IPS-NIHi7 (cell line): ENCODE measurements at regions not wholly inside any gene's neighbourhood (a gene's known extent, or its start where the extent isn't known, plus 50 kb on each side); places are given as distances from the start of the nearest gene placed in this dataset.
"Not testable (repeated sequence)": the region's sequence is repeated elsewhere in the genome, so short reads cannot be mapped to it uniquely, and the experiment has no call there.

Source experiments
- DNase-seq: peaks from one replicate; pipeline ENCODE4 v3.0.0; 2012; ENCODE audit warnings: mixed read lengths; ENCODE audit errors: extremely low spot score

DNA sequence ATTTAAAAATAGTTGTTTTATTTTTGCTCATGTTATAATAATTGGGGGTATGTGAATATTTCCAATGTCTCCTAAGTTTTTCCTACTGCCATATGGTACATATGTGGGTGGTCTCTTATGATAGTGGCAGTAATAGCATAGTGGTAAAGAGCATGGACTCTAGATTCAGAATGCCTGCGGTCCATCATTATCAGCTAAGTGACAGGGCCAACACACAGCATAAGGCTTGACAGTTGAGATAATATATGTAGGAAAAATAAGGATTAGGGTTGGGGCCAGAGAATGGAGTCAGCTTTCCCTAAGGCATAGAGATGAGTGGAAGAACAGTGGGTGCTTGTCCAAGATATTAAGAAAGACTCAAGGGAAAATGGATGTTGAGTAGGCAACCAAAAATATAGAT is 2707.5 kb downstream of the PCDH7 start:
- no peak for DNase-seq

- DNase-seq, result no peak
Measured at GRCh38 chr4:33429971-33430370, 2709.8 kb downstream of the PCDH7 start.

- DNase-seq, result no peak
Measured at GRCh38 chr4:33437406-33437805, 2717.2 kb downstream of the PCDH7 start.

DNA sequence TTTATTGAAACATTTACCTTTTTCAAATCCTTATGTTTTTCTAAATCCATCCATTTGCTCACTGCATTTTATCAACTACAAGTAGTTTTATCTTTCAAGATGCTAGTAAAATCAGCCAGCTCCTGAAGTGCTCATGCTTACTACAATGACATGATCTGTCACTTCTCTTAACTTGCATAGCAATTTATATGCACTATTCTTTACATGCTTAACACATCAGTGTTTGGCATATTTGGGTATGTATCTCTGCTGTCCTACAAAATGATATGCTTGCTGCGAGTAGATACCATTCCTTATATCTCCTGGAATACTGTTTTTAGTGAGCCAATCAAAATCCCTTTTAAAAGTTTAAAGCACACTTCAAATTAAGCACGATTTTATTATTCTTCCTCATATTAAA is 2726.8 kb downstream of the PCDH7 start:
- no peak for DNase-seq

GRCh38 chr4:33448948-33449347 is 2728.8 kb downstream of the PCDH7 start:
- DNase-seq, result no peak

DNA sequence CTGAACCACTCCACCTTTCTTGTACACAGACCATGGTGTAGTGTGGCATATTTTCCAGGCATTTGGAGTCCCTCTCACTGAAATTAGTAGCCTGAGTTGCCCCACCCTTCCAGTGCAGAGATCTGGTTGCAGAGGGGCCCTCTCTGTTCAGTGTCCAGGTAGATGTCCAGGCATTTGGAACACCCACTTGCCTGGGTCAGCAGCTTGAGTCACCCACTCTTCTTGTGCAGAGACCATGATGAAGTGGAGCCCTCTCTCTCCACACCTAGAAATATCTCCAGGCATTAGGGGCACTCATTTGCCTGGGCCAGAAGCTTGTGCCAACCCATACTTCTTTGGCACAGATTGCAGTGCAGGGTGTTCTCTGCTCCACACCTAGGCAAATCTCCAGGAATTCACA is 2733.3 kb downstream of the PCDH7 start:
- DNase-seq, result no peak

- no peak for DNase-seq
Measured at GRCh38 chr4:33453916-33454315, 2733.7 kb downstream of the PCDH7 start.

DNA sequence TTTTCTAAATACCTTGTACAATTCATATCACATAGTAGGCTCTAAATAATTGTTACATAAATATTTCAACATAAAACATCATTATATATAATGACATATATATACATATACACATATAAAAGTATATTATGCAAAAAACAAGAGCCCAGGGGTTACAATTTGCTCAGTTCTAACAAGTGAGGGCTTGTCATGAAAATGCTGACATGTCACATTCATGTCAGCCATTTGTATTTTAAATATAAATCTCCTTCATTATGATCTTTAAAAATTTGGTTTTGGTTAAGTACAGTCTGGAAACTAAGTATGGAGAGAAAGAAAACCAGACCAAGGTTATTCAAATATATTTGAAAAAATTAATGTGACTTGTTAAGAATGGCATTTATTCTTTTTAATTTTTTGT is 2745.4 kb downstream of the PCDH7 start:
- no peak for DNase-seq

GRCh38 chr4:33467291-33467690 is 2747.1 kb downstream of the PCDH7 start:
- peak; percentile 12 for DNase-seq

GRCh38 chr4:33470805-33471204 is 2750.6 kb downstream of the PCDH7 start:
- DNase-seq, result no peak

DNA sequence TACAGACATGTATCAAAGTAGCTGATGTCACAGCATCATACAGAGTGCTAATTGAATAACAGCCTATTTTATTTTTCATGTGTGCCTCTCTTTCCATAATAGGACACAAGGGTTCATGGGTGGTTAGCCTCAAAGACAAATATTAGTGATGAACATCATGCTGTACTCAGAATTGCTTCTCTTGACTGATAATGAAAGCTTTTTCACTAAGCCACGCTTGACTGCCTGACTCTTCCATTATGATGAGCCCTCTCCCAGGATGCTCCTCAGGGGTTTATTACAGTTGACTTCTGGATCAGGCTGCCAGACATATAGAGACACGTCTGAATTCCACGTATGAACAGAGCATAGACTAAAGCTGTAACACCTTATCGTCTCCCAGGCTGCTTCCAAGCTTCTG is 2757.5 kb downstream of the PCDH7 start:
- no peak for DNase-seq

GRCh38 chr4:33482773-33483172 is 2761.5 kb downstream of the ARAP2 start:
- no peak for DNase-seq

GRCh38 chr4:33485111-33485510 is 2759.2 kb downstream of the ARAP2 start:
- no peak for DNase-seq

DNA sequence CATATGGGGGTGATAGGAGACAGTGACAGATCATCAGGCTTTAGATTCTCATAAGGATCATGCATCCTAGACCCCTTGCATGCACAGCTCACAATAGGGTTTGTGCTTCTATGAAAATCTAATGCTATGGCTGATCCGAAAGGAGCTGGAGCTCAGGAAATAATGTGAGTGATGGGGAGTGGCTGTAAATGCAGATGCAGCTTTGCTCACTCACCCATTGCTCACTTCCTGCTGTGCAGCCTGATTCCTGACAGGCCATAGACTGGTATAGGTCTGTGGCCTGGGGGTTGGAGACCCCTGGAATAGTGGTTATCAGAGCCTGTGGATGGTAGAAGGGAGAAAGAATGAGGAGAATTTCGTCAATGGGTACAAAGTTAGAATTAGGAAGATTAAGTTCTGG is 2751.1 kb downstream of the ARAP2 start:
- no peak for DNase-seq

GRCh38 chr4:33494150-33494549 is 2750.2 kb downstream of the ARAP2 start:
- DNase-seq, result no peak

- not testable (repeated sequence) for DNase-seq
Measured at GRCh38 chr4:33501587-33501986, 2742.7 kb downstream of the ARAP2 start.

- DNase-seq, result no peak
Measured at GRCh38 chr4:33512397-33512796, 2731.9 kb downstream of the ARAP2 start.

DNA sequence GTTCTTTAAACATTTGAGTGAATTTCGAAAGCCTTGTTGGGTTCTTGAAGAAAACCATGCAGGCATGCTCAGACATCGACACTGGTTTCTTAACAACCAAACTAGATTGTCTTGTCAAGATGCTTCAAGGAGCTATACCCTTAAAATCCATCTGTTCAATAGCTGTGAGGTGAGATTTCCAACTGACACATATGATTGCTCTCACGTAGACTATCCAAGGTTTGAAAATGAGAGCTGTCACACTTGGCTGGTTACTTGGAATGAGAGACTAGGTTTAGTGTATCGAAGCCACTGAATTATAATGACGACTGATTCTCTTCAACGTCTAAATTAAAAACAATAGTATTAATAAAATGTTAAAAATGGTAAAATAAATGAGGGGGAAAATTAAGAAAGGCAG is 2725.5 kb downstream of the ARAP2 start:
- no peak for DNase-seq

DNA sequence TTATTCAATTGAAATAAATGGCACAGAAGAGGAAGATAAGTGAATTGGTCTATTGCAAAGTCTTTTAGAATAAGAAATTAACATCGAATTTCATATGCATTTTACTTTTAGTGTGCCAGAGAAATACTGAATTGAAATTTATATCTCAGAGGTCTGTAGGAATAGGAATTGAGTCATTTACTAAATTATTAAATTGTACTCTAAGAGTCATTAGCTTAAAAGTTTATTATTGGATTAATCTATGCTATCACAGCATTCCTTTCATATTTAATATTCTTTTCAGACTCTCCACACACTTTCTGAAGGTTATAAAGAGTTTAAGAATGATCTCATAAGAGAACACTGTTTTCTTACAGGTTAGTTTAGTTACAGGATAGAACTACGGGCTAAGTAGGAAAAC is 2711.5 kb downstream of the ARAP2 start:
- no peak for DNase-seq

- DNase-seq, result no peak
Measured at GRCh38 chr4:33536898-33537297, 2707.4 kb downstream of the ARAP2 start.

GRCh38 chr4:33537527-33537926 is 2706.8 kb downstream of the ARAP2 start:
- no peak for DNase-seq

DNA sequence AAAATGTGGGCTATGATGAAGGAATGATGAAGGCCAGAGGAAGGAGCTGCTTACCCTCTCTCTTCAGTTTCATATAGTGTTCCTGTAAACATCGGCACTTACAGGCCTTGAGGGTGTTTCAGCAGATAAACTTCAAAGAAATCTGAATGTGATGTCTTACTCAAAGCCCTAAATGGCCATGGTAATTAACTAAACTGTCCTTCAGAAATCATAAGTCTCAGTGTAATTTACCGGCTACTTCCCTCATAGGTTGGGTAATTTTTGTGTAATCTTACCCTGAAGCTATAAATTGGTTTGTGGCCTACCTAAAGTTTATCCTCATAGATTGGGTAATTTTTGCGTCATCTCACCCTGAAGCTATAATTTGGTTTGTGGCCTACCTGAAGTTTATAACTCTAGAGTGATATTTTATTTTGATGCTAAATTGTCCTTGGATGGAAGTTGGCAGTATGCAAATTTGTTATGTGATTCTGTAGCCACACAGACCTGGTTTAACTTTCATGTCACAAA is 2700.3 kb downstream of the ARAP2 start:
- no peak for DNase-seq

DNA sequence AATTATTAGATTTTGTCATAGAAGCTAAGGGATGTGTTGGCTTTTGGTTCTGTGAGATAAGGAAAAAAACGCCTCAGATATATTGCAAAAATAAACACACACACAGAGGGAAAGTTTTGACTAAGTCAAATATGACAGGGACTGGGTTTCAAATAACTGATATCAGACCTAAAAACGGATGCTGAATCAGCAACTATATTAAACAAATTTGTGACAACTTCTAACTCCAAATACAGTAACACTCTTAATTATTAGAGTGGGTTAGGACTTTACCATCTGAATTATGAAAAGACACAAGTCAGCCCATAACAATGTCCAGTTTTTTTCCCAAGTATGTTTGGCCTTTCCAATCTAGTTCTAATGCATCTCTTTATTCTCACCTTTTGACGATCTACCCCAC is 2693.1 kb downstream of the ARAP2 start:
- DNase-seq, result no peak

GRCh38 chr4:33561259-33561658 is 2683.1 kb downstream of the ARAP2 start:
- no peak for DNase-seq

GRCh38 chr4:33566649-33567048 is 2677.7 kb downstream of the ARAP2 start:
- DNase-seq, result no peak
